ENCODE measurements at regions not wholly inside any gene's neighbourhood (a gene's known extent, or its start where the extent isn't known, plus 50 kb on each side); places are given as distances from the start of the nearest gene placed in this dataset.
"Not testable (repeated sequence)": the region's sequence is repeated elsewhere in the genome, so short reads cannot be mapped to it uniquely, and the experiment has no call there.

- DNase-seq: no peak
These were observed 388.7 kb upstream of the VSTM2A start for GRCh38 chr7:54153462-54153861.

- DNase-seq: no peak
These were observed 383.1 kb upstream of the VSTM2A start for GRCh38 chr7:54159088-54159487.

GRCh38 chr7:54161621-54162020, 380.6 kb upstream of the VSTM2A start:
- DNase-seq: no peak

GRCh38 chr7:54166419-54166818, 375.8 kb upstream of the VSTM2A start:
- DNase-seq: no peak

GRCh38 chr7:54179321-54180029, 362.7 kb upstream of the VSTM2A start:
- DNase-seq: no peak

- no peak for DNase-seq
These were observed 361.4 kb upstream of the VSTM2A start for GRCh38 chr7:54180796-54181195.

GRCh38 chr7:54183055-54183454, 359.1 kb upstream of the VSTM2A start:
- no peak for DNase-seq

- no peak for DNase-seq
These were observed 355.8 kb upstream of the VSTM2A start for GRCh38 chr7:54186336-54186735.

- DNase-seq: no peak
These were observed 354.1 kb upstream of the VSTM2A start for GRCh38 chr7:54187886-54188685.

GRCh38 chr7:54188843-54189242, 353.3 kb upstream of the VSTM2A start:
- no peak for DNase-seq

GRCh38 chr7:54189330-54189729, 352.8 kb upstream of the VSTM2A start:
- DNase-seq: no peak

GRCh38 chr7:54201501-54201900, 340.7 kb upstream of the VSTM2A start:
- DNase-seq: no peak

- DNase-seq: no peak
These were observed 326.8 kb upstream of the VSTM2A start for GRCh38 chr7:54215424-54215823.

- DNase-seq: not testable (repeated sequence)
These were observed 316.1 kb upstream of the VSTM2A start for GRCh38 chr7:54226030-54226429.

- no peak for DNase-seq
These were observed 299.4 kb upstream of the VSTM2A start for GRCh38 chr7:54242776-54243175.

GRCh38 chr7:54245020-54245419, 297.2 kb upstream of the VSTM2A start:
- no peak for DNase-seq

- DNase-seq: no peak
These were observed 292.5 kb upstream of the VSTM2A start for GRCh38 chr7:54249686-54250085.

- no peak for DNase-seq
These were observed 289.7 kb upstream of the VSTM2A start for GRCh38 chr7:54252256-54253035.

GRCh38 chr7:54253036-54253373, 289.2 kb upstream of the VSTM2A start:
- DNase-seq: no peak

GRCh38 chr7:54255242-54255641, 286.9 kb upstream of the VSTM2A start:
- DNase-seq: no peak

GRCh38 chr7:54259185-54259584, 283.0 kb upstream of the VSTM2A start:
- DNase-seq: no peak

GRCh38 chr7:54260941-54261371, 281.2 kb upstream of the VSTM2A start:
- DNase-seq: no peak

GRCh38 chr7:54278847-54279246, 263.3 kb upstream of the VSTM2A start:
- DNase-seq: no peak

Data from activated CD4-positive, alpha-beta T cell treated with anti-CD3 and anti-CD28 coated beads, Interleukin-2, Interleukin-6, amounts not matched to agents 100 ng/mL and 50 ng/mL, durations not matched to agents 16 hours and 8 hours (primary cell).